HK-2 (cell line): ENCODE measurements at regions not wholly inside any gene's neighbourhood (a gene's known extent, or its start where the extent isn't known, plus 50 kb on each side); places are given as distances from the start of the nearest gene placed in this dataset.
"Not testable (repeated sequence)": the region's sequence is repeated elsewhere in the genome, so short reads cannot be mapped to it uniquely, and the experiment has no call there.

Experiments
- DNase-seq: peaks from one replicate; pipeline ENCODE4 v3.0.0-alpha.2; 2018; ENCODE audit not compliant: unreplicated experiment

DNA sequence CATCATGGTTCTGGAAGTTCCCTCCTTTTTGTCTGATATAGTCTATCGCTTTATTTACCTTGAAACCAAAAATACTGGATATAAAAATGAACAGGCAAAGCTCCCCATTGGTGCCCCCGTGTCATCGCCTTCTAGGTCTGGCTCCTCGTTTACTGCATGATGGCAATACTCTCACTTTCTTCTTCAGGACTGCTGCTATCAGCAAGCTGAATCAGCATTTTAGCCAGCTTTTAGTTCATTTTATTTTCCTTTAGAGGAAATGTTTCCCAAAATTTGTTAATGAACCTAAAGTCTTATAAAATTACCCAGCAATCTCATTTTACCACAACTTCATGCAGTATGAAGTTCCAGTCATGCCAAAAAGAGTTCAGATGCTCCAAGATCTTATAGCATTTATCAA lies 80.5 kb downstream of the ZIC3 start:
- no peak for DNase-seq

DNA sequence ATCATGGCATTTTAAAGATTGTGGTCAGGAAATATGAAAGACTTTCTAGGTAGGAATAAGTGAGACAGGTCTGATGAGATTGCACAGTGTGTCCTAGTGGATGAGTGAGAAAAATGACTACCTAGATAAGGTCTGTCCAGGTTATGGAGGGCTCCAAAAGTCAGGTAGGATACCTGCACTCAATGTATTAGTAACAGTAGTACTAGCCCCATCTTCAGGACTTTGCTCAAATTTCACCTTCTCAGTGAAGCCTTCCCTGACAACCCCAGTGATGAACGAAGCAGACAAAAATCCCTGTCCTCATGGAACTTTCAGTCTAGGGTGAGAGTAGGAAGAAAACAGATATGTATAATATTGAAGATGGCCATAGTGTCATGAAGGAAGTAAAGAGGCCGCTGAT lies 85.7 kb downstream of the ZIC3 start:
- DNase-seq, result no peak

DNA sequence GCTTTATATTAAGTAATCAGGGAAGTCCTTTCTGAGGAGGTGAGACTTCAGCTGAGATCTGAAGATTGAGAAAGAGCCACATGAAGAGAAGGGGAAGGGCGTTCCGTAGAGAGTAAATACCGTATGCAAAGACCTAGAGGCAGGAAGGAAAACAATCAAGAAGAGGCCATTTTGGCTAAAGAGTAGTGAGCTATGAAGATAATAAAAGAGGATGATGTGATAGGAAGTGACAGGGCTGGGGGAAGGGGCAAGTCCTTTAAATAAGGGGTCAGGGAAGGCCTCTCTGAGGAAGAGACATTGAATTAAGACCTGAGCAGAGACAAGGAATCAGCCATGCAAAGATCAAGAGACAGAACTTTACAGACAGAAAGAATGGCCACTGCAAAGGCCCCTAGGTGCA lies 86.2 kb downstream of the ZIC3 start:
- DNase-seq, result no peak

DNA sequence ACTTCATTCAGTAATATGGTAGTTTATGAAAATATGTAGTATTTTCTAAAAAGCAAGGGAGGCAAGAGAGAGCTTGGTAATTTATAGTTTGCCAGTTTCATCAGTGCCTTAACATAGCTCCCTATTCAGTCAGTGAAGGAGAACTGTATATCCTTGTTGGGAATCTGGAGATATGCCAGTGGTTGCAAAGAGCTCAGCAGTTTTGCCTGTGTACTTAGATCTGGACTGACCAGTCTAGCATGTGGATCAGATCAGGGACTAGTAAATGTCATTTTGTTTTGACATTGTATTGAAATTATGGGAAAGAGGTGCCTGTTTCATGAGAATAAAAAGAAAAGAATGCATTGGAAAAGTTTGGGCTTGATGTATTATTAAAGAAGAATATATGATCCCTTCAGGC lies 88.6 kb downstream of the ZIC3 start:
- DNase-seq, result no peak

DNA sequence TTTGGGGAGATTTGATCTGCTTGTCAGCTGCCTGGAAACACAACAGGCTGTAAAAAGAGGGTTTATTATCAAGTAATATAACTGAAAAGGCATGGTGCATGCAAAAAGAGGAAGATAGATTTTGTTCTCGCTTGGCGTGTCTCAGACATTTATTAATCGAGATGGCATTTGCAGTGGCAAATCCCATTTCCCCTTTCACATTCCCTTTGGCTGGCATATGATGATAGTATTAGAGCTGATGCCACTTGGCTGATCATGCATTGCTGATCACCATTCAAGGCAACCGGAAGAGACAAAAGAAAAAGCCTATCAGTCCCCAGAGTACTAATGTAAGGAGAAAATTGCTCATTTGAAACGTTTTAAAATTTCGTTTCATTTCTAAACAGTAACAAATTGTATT lies 101.8 kb downstream of the ZIC3 start:
- DNase-seq, result no peak

DNA sequence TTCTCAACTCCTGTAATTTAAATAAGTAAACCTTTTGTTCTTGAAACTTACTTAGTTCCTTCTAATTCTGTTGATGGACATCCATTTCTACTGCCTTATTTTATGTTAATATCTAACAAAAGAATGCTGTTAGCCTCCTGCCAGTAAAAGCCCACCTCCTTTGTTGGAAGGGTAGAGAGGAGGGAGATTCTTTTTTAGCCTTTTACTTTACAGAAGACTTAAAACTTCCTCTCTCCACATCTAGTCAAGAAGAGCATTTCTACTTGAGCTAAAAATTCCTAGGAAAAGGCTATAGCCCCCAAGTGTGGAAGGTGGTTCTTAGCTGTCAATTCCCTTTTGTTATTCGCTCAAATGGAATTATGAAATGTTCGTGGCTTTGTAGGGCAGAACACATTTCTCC lies 118.7 kb downstream of the ZIC3 start:
- DNase-seq, result no peak

DNA sequence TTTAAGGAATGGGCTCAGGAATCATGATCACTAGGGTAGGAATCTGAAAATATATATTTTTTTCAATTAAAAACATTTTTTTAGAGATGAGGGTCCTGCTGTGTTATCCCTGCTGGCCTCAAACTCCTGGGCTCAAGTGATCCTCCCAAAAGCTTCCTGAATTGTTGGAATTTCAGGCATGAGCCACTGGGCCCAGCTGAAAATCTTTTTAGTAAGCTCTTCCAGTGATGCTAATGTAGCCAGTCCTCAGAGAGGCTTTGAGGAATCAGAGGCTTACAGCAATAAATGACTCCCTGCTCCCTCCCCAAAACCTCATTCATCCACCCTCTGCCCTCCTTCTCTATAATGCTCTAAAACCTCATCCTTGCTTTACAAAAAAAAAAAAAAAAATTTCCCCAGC lies 129.5 kb downstream of the ZIC3 start:
- DNase-seq, result no peak

DNA sequence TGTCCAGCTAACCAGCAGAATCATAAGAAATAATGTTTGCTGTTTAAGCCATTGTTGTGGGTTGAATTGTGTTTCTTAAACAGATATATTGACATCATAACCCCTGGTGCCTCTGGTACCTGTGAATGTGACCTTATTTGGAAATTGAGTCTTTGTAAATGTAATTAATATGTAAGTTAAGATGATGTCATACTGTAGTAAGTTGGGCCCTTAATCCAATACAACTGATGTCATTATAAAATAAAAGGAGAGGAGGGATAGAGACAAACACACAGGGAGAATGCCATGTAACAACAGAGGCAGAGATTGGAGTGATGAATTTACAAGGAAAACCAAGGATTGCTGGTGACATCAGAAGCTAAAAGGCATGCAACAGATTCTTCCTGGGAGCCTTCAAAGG lies 141.4 kb downstream of the ZIC3 start:
- DNase-seq, result no peak

DNA sequence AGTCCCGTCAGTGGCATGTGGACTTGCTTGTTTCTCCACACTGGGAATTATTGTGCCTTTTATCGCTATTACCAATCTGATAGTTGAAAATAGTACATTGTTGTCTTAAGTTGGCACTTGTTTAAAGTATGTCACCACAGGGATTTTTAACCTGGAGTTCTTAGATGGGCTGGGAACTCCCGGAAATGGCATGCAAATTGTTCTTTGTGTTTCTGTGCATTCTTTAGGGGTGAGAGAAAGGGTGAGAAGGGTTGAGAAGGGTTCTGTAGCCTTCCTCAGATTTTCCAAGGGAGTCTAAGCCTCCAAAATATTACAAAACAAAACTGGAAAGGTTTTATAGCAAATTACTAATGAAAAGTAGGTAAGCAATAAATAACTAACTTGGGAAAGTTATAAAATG lies 176.9 kb downstream of the ZIC3 start:
- DNase-seq, result no peak

DNA sequence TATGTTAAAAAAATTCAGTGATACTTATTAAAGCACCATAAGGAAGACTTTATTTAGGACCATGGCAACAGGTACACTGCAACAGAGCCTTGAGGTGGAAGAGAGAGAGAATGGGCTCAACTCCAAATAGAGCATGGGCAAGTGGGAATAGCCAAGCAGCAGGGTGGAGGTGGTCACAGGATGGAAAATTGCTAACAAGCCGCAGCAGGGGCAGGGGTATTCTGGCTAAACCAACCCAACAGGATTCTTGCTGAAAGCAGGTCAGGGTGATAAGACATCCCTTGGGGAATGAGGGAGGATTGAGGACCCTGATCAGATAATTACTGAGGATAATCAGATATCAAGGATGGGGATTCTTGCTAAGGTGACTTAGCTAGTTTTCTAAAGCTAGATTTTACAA lies 177.5 kb downstream of the ZIC3 start:
- DNase-seq, result no peak

DNA sequence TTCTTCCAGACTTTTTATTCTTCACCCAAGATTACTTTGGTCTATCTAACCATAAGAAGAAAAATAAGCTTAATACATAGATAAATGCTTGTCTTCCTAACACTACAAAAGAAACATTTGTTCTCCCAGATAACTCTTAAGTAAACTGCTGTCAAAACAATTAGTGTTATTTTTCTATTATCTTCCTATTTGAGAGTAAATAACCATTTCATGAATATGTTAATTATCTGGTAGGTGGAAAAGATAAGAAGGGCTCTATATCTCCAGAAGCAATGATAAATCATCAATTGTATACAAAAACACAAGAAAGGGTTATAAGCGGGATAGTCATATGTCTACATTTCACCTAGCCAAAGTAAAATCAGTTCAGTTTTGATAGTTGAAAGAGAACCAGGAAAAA lies 180.4 kb downstream of the ZIC3 start:
- no peak for DNase-seq

DNA sequence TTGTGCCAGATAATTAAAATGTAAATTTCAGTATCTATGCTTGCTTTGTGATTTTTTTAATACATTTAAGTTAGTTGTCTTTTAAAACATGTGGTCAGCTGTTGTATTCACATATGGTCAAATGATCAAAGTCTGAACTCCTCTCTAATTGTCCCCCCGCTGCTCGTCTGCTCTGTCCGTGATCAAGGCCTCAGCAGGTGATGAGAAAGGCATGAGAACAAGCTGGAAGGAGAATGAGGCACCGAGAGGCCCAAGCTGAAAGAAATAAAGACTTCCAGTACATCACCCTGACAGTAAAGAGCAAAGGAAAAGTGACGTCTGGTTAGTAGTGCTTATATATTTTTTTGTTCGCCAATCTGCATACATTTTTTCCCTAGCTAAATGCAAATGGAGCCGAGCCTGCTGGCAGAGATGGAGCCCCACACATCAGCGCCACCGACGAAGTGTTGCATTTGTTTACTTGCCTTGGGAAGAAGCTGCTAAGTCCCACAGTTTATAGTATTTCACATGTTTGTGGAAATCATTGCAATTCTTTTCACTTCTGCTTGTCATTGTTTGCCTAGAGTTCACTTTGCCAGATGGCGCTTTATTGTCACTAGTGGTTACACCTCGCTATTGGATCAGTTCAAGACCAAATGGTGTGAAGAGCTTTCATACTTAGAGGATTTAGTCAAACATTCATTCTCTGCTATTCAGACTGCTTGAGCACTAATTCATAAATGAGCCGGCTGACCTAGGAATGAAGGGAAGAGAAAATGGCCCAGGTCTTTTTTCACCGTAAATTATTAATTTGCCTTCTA lies 181.5 kb downstream of the ZIC3 start:
- DNase-seq, result no peak

DNA sequence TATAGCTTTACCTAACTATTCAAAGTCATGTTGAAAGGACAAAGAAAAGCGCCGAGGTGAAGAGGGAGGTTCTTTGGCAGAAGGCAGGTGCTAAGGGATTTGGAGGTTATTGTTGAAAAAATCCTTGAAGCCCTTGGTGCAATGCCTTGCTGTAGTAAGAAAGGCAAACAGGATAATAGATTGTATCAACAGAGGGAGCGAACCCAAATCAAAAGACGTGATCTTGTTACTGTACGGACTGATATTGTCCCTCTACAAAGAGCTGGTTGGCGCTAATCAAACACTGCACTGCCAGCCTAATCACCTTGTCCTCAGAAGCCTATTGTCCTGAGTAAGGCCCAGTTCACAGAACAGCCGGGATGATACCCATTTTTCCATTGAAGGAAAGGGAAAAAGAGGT lies 182.9 kb downstream of the ZIC3 start:
- no peak for DNase-seq

DNA sequence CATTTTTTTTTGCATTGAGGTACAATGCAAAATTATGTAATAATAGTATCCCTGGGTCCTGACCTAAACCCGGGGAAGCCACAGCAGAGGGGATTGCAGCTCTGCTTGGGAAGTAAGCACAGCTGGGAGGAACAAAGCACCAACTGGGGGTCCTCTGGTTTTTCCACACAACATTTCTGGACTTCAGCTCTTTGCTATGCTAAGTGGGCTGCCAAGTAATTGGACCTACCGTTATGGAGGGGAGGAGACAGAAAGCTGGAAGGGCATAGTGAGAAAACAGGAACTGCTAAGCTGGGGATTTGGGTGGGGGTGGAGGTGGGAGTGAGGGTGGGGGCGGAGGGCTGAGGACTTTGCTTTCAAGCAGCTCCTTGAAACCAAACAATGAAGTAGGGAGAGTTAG lies 183.3 kb downstream of the ZIC3 start:
- DNase-seq, result no peak

DNA sequence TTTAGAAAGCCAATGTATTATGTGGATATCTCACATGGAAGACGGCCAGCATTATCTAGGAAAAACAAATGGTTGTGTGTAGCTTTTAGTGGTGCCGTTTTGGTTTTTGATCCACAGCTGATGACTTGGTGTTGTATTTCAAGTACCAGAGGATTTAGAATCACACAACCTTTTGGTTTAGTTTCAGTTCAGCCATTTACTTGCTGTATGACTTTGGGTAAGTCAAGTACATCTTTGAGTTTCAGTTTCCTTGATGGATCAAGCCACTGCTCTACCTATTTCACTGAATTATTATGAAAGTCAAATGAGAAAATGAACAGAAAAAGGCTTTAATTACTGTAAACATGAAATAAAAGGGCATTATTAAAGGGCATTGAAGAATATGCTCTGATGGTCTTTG lies 205.6 kb downstream of the ZIC3 start:
- no peak for DNase-seq

DNA sequence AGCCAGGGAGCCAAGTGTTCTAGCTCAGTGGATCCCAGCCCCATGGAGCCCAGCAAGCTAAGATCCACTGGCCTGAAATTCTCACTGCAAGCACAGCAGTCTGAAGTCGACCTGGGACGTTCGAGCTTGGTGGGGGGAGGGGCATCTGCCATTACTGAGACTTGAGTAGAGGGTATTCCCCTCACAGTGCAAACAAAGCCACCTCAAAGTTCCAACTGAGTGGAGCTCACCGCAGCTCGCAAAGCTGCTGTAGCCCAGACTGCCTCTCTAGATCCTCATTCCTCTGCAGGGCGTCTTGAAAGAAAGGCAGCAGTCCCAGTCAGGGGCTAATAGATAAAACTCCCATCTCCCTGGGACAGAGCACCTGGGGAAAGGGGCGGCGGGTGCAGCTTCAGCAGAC lies 226.3 kb downstream of the ZIC3 start:
- no peak for DNase-seq

DNA sequence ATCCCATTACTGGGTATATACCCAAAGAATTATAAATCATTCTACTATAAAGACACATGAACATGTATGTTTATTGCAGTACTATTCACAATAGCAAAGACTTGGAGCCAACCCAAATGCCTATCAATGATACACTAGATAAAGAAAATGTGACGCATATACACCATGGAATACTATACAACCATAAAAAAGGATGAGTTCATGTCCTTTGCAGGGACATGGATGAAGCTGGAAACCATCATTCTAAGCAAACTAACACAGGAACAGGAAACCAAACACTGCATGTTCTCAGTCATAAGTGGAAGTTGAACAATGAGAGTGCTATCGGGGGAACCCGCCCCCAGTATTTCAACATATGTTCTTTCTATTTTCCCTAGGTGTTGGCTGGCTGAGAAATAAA lies 232.0 kb downstream of the ZIC3 start:
- DNase-seq, result not testable (repeated sequence)

DNA sequence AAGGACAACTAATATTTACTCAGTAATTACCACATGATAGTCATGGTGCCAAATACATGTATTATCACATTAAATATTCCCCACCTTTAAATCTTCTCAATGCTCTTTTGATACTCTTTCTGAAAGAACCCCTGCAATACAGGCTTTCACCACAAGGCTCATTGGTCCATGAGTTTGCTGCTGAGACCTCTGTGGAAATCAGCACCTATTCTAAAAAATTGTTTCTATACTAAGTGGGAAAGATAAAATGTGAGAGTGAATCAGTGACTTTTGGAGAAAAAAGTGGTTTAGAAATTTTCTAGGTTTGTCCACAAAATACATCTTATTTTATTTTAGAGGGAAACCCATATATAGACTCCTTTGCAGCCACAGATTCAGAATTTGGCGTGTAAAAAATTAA lies 257.3 kb downstream of the ZIC3 start:
- no peak for DNase-seq

DNA sequence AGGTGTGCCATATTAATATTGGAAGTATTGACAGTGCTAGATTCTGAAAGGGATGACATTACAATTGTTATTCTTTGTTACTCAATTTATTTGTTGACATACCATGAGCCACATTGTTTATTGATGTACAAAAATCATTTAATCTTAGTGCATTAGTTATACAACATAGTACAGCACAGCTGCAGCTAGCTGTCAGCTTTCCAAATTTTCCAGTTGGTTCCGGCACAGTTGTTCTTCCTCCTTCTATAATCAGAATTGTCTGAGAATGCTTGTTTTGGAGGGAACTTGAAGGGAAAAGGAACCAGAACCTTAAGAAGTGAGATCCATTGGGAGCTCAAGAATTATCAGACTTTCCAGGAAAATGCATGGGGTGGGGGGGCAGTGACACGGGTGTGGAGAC lies 281.4 kb downstream of the ZIC3 start:
- DNase-seq, result no peak

DNA sequence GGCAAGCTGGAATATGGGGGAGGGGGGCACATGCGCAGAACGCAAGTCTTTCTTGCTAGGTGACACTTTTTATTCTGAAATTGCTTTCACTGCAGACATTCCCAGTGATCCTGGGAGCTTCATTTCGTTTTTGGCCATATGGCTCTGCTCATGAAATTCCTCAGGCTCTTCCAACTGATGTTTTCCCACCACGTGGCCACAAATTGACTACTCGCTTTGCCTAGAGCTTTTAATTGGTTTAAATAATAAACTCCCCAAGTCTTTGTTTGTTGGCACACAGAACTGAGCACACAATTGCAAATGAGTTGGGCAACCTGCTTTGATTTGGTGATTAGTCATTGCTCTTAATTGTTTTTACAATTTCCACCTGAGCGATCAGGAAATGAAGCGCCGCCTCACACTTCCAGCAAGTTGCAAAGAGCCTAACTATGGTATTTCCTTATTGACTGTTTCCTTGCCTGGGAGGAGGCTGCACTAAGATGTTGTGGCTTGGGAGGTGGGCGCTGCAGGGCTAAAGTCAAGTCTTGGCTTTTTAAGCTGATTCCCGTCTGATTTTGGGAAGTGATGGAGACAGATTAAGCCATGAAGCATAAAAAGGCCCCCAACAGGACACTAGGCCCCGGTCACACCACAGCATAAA lies 282.5 kb downstream of the ZIC3 start:
- no peak for DNase-seq

DNA sequence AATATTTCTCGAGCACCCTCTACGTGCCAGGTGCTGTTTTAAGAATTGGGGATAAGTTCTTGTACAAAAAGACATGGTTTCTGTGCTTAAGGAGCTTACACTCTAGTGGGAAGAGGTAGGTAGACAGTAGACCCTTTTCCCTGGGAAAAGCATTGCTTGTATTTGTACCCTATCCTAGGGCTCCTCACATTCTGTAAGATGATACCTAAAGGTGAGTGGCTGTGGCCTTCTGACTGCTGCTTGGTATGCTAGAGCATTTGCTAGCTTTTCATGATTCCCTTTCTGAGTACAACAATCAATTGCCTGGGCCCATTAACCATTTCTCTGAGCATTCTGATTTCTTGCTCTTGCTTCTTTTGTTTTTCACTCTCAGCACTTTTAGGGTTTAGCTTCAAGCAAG lies 286.6 kb downstream of the ZIC3 start:
- DNase-seq, result no peak

DNA sequence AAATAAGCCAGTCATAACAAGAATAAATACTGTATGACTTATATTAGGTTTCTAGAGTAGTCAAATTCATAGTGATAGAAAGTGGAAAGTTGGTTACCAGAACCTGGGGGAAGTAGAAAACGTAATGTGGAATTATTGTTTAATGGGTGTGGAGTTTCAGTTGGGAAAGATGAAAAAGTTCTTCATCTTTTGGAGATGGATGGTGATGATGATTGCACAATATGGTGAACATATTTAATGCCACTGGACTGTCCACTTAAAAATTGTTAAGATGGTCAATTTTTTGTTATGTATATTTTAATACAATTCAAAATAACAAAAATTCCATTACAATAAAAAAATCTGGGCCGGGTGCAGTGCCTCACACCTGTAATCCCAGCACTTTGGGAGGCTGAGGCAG lies 289.6 kb downstream of the ZIC3 start:
- no peak for DNase-seq

DNA sequence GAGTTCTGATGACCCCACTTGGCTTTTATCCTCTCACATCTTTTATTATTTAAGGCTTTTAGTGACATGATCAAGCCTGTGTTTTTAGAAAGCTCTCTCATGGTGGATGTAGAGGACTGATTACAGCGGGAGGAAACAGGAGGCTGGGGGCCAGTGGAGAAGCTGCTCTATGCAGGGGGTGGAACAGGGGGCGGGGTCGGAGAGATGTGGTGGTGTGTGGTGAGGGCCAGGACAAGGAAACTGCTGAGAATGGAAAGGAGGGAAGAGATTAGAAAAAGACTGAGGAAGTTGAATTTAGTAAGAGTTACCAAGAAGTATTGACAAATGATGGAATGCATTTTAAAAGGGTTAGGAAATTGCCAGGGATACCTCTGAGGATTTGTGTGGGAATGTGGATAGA lies 292.2 kb downstream of the ZIC3 start:
- no peak for DNase-seq

DNA sequence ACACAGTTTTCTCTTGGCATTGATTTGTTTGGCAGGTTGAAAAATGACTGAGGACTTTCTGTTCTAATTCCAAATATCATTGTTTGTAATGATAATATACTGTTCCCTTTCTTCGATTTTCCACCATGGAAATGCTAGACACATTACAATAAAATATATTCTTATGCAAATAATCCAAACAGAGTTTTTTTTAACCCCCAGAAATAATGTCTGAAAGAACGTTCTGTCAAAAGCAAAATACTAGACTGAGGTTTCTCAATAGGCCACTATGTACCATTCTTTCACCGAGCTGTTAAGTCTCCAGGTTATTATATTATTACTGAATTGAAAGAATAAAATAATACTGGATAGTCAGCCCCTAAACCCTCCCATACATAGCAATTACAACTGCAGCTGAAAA lies 312.5 kb downstream of the ZIC3 start:
- DNase-seq, result no peak
